ENCODE measurements at regions not wholly inside any gene's neighbourhood (a gene's known extent, or its start where the extent isn't known, plus 50 kb on each side); places are given as distances from the start of the nearest gene placed in this dataset.

GRCh38 chr7:46212425-46213153 lies 291.5 kb upstream of the IGFBP3 start:
- no peak for DNase-seq

GRCh38 chr7:46210467-46210866 lies 289.4 kb upstream of the IGFBP3 start:
- peak; percentile 64 for DNase-seq

- no peak for DNase-seq
Measured at GRCh38 chr7:46209611-46210388, 288.7 kb upstream of the IGFBP3 start.

GRCh38 chr7:46208635-46209525 lies 287.8 kb upstream of the IGFBP3 start:
- no peak for DNase-seq

GRCh38 chr7:46207931-46208634 lies 287.0 kb upstream of the IGFBP3 start:
- no peak for DNase-seq

GRCh38 chr7:46206476-46207060 lies 285.5 kb upstream of the IGFBP3 start:
- no peak for DNase-seq

DNA sequence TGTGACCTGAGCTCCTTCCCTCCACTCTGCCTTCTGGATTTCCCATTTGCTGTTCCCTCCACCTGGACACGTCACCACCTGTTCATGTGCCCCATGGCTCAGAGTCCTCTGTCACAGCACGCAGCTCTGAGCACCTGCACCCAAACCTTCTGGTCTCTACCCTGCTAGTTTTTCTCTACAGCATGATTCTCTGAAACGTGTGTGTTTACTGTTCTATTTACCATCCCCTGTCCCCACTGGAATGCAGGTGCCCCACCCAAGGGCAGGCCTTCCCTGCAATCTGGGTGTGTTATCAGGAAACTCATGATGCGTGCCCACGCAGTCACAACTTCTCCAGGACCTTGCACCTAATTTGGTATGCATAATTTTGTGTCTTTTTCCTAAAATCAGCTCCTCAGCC lies 284.4 kb upstream of the IGFBP3 start:
- DNase-seq, result no peak

DNA sequence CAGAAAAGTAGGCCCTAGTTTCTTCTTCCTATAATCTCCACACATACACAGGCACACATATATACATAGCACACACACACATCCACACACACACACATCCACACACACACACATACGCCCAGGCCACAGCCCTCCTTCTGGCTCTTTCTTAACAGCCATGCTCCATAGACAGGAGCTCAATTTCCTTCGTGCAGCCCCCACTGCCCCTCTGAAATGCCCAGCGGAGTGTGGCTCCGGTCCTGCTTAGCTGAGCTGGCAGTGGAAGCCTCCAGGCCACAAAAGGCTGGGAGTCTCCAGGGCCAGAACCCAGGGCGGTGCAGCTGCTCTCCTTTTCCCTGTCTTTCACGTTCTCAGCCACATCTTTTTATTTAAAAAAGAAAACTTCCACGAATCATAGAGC lies 282.9 kb upstream of the IGFBP3 start:
- no peak for DNase-seq

- DNase-seq, result no peak
Measured at GRCh38 chr7:46202379-46202778, 281.3 kb upstream of the IGFBP3 start.

DNA sequence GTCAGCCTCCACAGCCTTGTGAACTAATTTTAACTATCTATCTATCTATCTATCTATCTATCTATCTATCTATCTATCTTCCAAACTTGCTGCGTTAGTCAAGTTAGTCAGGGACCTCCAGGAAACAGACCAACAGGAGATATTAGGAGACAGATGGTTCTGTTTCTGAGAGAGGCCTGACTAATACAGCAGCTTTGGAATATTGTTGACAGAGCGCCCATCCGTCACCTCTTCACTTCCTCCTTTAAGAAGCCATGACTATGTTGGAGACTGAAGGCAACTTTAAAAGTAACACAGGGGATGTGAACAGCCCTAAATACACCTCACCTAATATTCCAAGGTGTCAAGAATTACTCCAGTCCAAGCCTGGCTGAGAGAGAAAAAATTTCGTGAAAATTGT lies 280.9 kb upstream of the IGFBP3 start:
- no peak for DNase-seq

GRCh38 chr7:46198701-46199100 lies 277.6 kb upstream of the IGFBP3 start:
- DNase-seq, result no peak

- no peak for DNase-seq
Measured at GRCh38 chr7:46197785-46198540, 276.9 kb upstream of the IGFBP3 start.

DNA sequence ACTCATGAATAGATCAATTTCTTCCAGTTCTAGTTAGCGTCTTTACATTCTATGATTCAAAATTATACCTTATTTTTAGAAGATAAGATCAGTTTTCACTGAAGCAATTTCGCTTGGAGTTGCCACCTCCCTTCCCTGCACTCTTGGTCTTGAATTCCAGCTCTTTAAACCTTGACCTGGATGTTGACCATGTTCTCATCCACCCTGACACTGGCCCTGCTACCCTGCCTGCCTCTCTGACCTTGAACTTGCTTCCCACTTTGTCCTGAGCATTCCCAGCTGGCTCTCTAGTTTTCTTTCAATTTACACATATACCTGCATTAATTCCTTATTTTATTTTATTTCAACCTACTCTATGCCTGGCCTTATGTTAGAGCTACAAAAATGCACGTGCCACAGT lies 274.9 kb upstream of the IGFBP3 start:
- no peak for DNase-seq

GRCh38 chr7:46192271-46192670 lies 271.2 kb upstream of the IGFBP3 start:
- DNase-seq, result peak; percentile 24

GRCh38 chr7:46191776-46192175 lies 270.7 kb upstream of the IGFBP3 start:
- peak; percentile 90 for DNase-seq

DNA sequence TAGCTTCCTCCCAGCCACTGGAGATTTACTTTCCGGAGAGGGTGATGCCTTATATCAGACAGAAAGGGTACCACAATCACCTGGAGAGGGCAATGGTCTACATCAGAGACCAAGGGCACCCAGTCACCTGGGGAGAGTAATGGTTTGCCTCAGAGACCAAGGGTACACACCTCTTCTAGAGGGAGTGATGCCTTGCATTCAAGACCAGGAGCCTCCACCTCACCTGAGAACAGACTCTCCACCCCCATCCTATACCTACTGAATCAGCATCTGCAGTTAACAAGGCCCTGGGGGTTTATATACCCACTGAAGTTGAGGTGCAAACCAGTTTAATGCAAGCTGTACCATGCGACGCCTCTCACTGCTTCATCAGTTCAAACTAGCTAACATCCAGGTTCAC lies 270.2 kb upstream of the IGFBP3 start:
- no peak for DNase-seq

GRCh38 chr7:46189255-46189790 lies 268.3 kb upstream of the IGFBP3 start:
- DNase-seq, result no peak

DNA sequence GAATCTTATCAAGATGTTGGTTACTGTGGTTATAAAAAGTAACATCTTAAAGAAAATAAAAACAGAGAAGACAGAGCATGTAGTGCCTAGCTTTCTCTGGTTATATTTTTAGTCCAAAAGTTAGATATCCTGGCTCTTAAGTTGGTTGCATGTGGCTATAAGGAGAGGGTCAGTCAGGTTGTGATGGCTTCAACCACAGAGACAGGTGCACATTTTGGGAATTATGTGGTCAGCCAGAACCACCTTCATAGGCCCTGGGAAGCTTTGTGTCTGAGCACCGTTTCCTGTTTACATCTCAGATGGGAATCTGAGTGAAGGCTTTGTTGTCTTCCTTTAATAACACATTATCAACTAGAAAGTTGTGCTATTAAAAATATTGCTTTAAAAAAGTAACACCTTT lies 265.1 kb upstream of the IGFBP3 start:
- DNase-seq, result no peak

- no peak for DNase-seq
Measured at GRCh38 chr7:46179061-46179610, 258.1 kb upstream of the IGFBP3 start.

DNA sequence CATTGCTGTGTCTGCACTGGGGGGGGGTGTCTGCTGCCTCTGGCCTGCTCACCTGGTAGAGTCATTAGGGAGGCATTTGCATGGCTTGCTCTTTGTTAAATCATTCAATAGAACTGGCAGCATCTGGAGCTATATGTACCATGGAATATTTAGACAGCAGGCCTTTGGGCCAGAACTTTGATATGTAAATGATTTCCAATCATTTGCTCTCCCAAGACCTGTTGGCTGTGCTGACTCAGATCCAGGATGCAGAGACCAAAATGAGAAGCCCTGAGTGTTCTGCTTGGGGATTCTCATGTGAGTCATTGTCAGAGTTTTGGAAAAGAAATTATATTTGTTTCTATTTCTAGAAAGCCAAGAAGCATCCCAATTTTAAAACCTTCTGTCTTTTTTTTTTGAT lies 257.6 kb upstream of the IGFBP3 start:
- DNase-seq, result peak; percentile 62

- no peak for DNase-seq
Measured at GRCh38 chr7:46177821-46178220, 256.7 kb upstream of the IGFBP3 start.
